ENCODE measurements at regions not wholly inside any gene's neighbourhood (a gene's known extent, or its start where the extent isn't known, plus 50 kb on each side); places are given as distances from the start of the nearest gene placed in this dataset.

GRCh38 chr4:122100508-122100907 lies 51.6 kb upstream of the BLTP1 start:
- no peaks in the 10 kb centered on the region for H3K27me3 ChIP-seq (ENCODE audit: control insufficient read depth in 2 of 2, insufficient read depth in 1 of 2, low read length in 1 of 2)
- DNase-seq (ENCODE audit: low read depth in 6 of 9, low spot score in 9 of 9): no peak
- H3K27ac ChIP-seq (ENCODE audit: low read depth in 1 of 2, low read length in 1 of 2): no peak overlapping the region
- H3K4me1 ChIP-seq (ENCODE audit: control insufficient read depth in 2 of 2, insufficient read depth in 2 of 2, low read length in 2 of 2): no peaks in the 10 kb centered on the region
- no peaks in the 10 kb centered on the region for H3K36me3 ChIP-seq (ENCODE audit: control insufficient read depth in 2 of 2, insufficient read depth in 2 of 2, low read length in 1 of 2)
- no peak overlapping the region for H3K4me3 ChIP-seq (ENCODE audit: low read length in 2 of 2)
- 83% methylated on average over 2 of the region's 2 CpGs for WGBS
- no peaks in the 10 kb centered on the region for H3K9me3 ChIP-seq (ENCODE audit: control insufficient read depth in 2 of 2, insufficient read depth in 1 of 2, low read length in 1 of 2)

DNA sequence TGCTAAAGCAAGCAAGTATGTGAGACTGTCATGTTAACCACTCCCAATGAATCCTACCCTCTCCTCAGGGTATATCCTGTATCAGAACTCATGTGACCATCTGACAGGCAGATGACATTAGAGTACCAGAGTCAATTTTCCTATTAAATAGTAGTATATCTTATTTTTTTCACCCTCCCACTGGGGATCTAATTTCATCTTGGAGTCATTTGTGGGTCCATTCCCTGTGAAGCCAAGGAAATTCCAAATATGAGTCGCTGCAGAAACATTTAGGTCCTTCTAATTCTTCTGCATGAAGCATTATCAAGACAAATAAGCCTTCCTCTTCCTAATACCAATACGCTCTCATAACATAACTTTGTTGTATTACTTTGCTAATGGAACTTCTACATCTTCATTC lies 52.2 kb upstream of the BLTP1 start:
- Histone ChIP-seq H3K9me3 (ENCODE audit: control insufficient read depth in 2 of 2, insufficient read depth in 1 of 2, low read length in 1 of 2) (no peaks in the 10 kb centered on the region), H3K4me3 (ENCODE audit: low read length in 2 of 2) (no peak overlapping the region), H3K27ac (ENCODE audit: low read depth in 1 of 2, low read length in 1 of 2) (no peak overlapping the region), H3K36me3 (ENCODE audit: control insufficient read depth in 2 of 2, insufficient read depth in 2 of 2, low read length in 1 of 2) (no peaks in the 10 kb centered on the region), H3K4me1 (ENCODE audit: control insufficient read depth in 2 of 2, insufficient read depth in 2 of 2, low read length in 2 of 2) (no peaks in the 10 kb centered on the region), H3K27me3 (ENCODE audit: control insufficient read depth in 2 of 2, insufficient read depth in 1 of 2, low read length in 1 of 2) (no peaks in the 10 kb centered on the region)
- 91% methylated on average over 2 of the region's 2 CpGs for WGBS
- DNase-seq (ENCODE audit: low read depth in 6 of 9, low spot score in 9 of 9): no peak

- no peak overlapping the region for H3K4me3 ChIP-seq (ENCODE audit: low read length in 2 of 2)
- no peaks in the 10 kb centered on the region for H3K4me1 ChIP-seq (ENCODE audit: control insufficient read depth in 2 of 2, insufficient read depth in 2 of 2, low read length in 2 of 2)
- H3K27me3 ChIP-seq (ENCODE audit: control insufficient read depth in 2 of 2, insufficient read depth in 1 of 2, low read length in 1 of 2): no peaks in the 10 kb centered on the region
- no peak overlapping the region for H3K27ac ChIP-seq (ENCODE audit: low read depth in 1 of 2, low read length in 1 of 2)
- no peaks in the 10 kb centered on the region for H3K36me3 ChIP-seq (ENCODE audit: control insufficient read depth in 2 of 2, insufficient read depth in 2 of 2, low read length in 1 of 2)
- H3K9me3 ChIP-seq (ENCODE audit: control insufficient read depth in 2 of 2, insufficient read depth in 1 of 2, low read length in 1 of 2): no peaks in the 10 kb centered on the region
- 83% methylated on average over 1 of the region's 1 CpG for WGBS
- DNase-seq (ENCODE audit: low read depth in 6 of 9, low spot score in 9 of 9): no peak
Measured at GRCh38 chr4:122091836-122092405, 60.2 kb upstream of the BLTP1 start.

- H3K36me3 ChIP-seq (ENCODE audit: control insufficient read depth in 2 of 2, insufficient read depth in 2 of 2, low read length in 1 of 2): no peaks in the 10 kb centered on the region
- H3K9me3 ChIP-seq (ENCODE audit: control insufficient read depth in 2 of 2, insufficient read depth in 1 of 2, low read length in 1 of 2): no peaks in the 10 kb centered on the region
- no peaks in the 10 kb centered on the region for H3K4me1 ChIP-seq (ENCODE audit: control insufficient read depth in 2 of 2, insufficient read depth in 2 of 2, low read length in 2 of 2)
- 93% methylated on average over 1 of the region's 1 CpG for WGBS
- H3K27me3 ChIP-seq (ENCODE audit: control insufficient read depth in 2 of 2, insufficient read depth in 1 of 2, low read length in 1 of 2): no peaks in the 10 kb centered on the region
- DNase-seq (ENCODE audit: low read depth in 6 of 9, low spot score in 9 of 9): no peak
- no peak overlapping the region for H3K27ac ChIP-seq (ENCODE audit: low read depth in 1 of 2, low read length in 1 of 2)
- no peak overlapping the region for H3K4me3 ChIP-seq (ENCODE audit: low read length in 2 of 2)
Measured at GRCh38 chr4:122091397-122091796, 60.7 kb upstream of the BLTP1 start.

- H3K27ac ChIP-seq (ENCODE audit: low read depth in 1 of 2, low read length in 1 of 2): no peak overlapping the region
- no peaks in the 10 kb centered on the region for H3K36me3 ChIP-seq (ENCODE audit: control insufficient read depth in 2 of 2, insufficient read depth in 2 of 2, low read length in 1 of 2)
- DNase-seq (ENCODE audit: low read depth in 6 of 9, low spot score in 9 of 9): no peak
- H3K27me3 ChIP-seq (ENCODE audit: control insufficient read depth in 2 of 2, insufficient read depth in 1 of 2, low read length in 1 of 2): no peaks in the 10 kb centered on the region
- WGBS: 91% methylated on average over 1 of the region's 1 CpG
- H3K4me1 ChIP-seq (ENCODE audit: control insufficient read depth in 2 of 2, insufficient read depth in 2 of 2, low read length in 2 of 2): no peaks in the 10 kb centered on the region
- H3K4me3 ChIP-seq (ENCODE audit: low read length in 2 of 2): no peak overlapping the region
- no peaks in the 10 kb centered on the region for H3K9me3 ChIP-seq (ENCODE audit: control insufficient read depth in 2 of 2, insufficient read depth in 1 of 2, low read length in 1 of 2)
Measured at GRCh38 chr4:122090989-122091388, 61.1 kb upstream of the BLTP1 start.

GRCh38 chr4:122086338-122087065 lies 65.6 kb upstream of the BLTP1 start:
- WGBS: 89% methylated on average over 4 of the region's 4 CpGs
- Histone ChIP-seq H3K4me3 (ENCODE audit: low read length in 2 of 2) (no peak overlapping the region), H3K4me1 (ENCODE audit: control insufficient read depth in 2 of 2, insufficient read depth in 2 of 2, low read length in 2 of 2) (no peaks in the 10 kb centered on the region), H3K9me3 (ENCODE audit: control insufficient read depth in 2 of 2, insufficient read depth in 1 of 2, low read length in 1 of 2) (no peaks in the 10 kb centered on the region), H3K36me3 (ENCODE audit: control insufficient read depth in 2 of 2, insufficient read depth in 2 of 2, low read length in 1 of 2) (no peaks in the 10 kb centered on the region), H3K27ac (ENCODE audit: low read depth in 1 of 2, low read length in 1 of 2) (no peak overlapping the region), H3K27me3 (ENCODE audit: control insufficient read depth in 2 of 2, insufficient read depth in 1 of 2, low read length in 1 of 2) (no peaks in the 10 kb centered on the region)
- DNase-seq (ENCODE audit: low read depth in 6 of 9, low spot score in 9 of 9): no peak

DNA sequence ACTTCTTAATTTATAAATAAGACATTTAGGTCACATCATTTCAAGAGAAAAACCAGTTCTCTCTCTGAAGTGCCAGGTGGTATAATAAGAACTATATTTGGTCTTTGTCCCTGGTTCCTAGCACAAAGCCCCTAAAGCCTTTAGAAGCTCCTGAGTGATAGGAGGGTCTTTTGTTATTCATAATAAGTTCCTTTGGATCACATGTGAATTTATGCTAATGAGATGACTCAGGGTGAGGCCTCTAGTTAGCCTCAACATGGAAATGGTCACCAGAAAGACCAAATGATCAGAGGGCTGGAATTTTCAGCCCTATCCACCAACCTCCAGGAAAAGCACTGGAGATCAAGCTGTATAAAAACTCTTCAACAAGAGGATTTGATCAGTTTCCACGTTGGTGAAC lies 68.1 kb upstream of the BLTP1 start:
- no peaks in the 10 kb centered on the region for H3K36me3 ChIP-seq (ENCODE audit: control insufficient read depth in 2 of 2, insufficient read depth in 2 of 2, low read length in 1 of 2)
- WGBS: 67% methylated on average over 1 of the region's 1 CpG
- H3K4me3 ChIP-seq (ENCODE audit: low read length in 2 of 2): no peak overlapping the region
- H3K4me1 ChIP-seq (ENCODE audit: control insufficient read depth in 2 of 2, insufficient read depth in 2 of 2, low read length in 2 of 2): no peaks in the 10 kb centered on the region
- DNase-seq (ENCODE audit: low read depth in 6 of 9, low spot score in 9 of 9): no peak
- H3K27me3 ChIP-seq (ENCODE audit: control insufficient read depth in 2 of 2, insufficient read depth in 1 of 2, low read length in 1 of 2): no peaks in the 10 kb centered on the region
- no peak overlapping the region for H3K27ac ChIP-seq (ENCODE audit: low read depth in 1 of 2, low read length in 1 of 2)
- no peaks in the 10 kb centered on the region for H3K9me3 ChIP-seq (ENCODE audit: control insufficient read depth in 2 of 2, insufficient read depth in 1 of 2, low read length in 1 of 2)

GRCh38 chr4:122083351-122083750 lies 68.8 kb upstream of the BLTP1 start:
- WGBS: 94% methylated on average over 1 of the region's 1 CpG
- no peak overlapping the region for H3K27ac ChIP-seq (ENCODE audit: low read depth in 1 of 2, low read length in 1 of 2)
- H3K9me3 ChIP-seq (ENCODE audit: control insufficient read depth in 2 of 2, insufficient read depth in 1 of 2, low read length in 1 of 2): no peaks in the 10 kb centered on the region
- no peaks in the 10 kb centered on the region for H3K36me3 ChIP-seq (ENCODE audit: control insufficient read depth in 2 of 2, insufficient read depth in 2 of 2, low read length in 1 of 2)
- H3K27me3 ChIP-seq (ENCODE audit: control insufficient read depth in 2 of 2, insufficient read depth in 1 of 2, low read length in 1 of 2): no peaks in the 10 kb centered on the region
- no peaks in the 10 kb centered on the region for H3K4me1 ChIP-seq (ENCODE audit: control insufficient read depth in 2 of 2, insufficient read depth in 2 of 2, low read length in 2 of 2)
- no peak overlapping the region for H3K4me3 ChIP-seq (ENCODE audit: low read length in 2 of 2)
- no peak for DNase-seq (ENCODE audit: low read depth in 6 of 9, low spot score in 9 of 9)

DNA sequence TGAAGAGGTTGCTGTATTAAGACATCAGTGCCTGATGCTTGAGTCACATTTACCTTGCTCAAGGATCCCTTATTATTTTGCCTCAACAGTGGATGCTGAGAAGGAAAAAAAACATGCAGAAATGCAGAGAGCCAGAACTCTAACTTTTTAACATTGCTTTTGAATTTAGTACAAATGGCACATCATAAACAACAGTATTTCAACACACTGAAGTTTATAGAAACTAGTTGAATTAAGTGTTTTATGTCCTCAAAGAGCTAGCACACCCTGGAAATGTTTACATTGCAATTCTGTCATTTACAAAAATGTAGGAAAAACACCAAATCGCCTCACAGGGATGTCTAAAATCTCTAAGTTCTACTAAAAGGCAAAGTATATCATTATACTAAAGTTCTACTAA lies 69.5 kb upstream of the BLTP1 start:
- 90% methylated on average over 1 of the region's 1 CpG for WGBS
- no peak overlapping the region for H3K4me3 ChIP-seq (ENCODE audit: low read length in 2 of 2)
- H3K36me3 ChIP-seq (ENCODE audit: control insufficient read depth in 2 of 2, insufficient read depth in 2 of 2, low read length in 1 of 2): no peaks in the 10 kb centered on the region
- no peaks in the 10 kb centered on the region for H3K9me3 ChIP-seq (ENCODE audit: control insufficient read depth in 2 of 2, insufficient read depth in 1 of 2, low read length in 1 of 2)
- H3K27me3 ChIP-seq (ENCODE audit: control insufficient read depth in 2 of 2, insufficient read depth in 1 of 2, low read length in 1 of 2): no peaks in the 10 kb centered on the region
- H3K4me1 ChIP-seq (ENCODE audit: control insufficient read depth in 2 of 2, insufficient read depth in 2 of 2, low read length in 2 of 2): no peaks in the 10 kb centered on the region
- H3K27ac ChIP-seq (ENCODE audit: low read depth in 1 of 2, low read length in 1 of 2): no peak overlapping the region
- DNase-seq (ENCODE audit: low read depth in 6 of 9, low spot score in 9 of 9): no peak
